T-cell (primary cell): ENCODE measurements at regions not wholly inside any gene's neighbourhood (a gene's known extent, or its start where the extent isn't known, plus 50 kb on each side); places are given as distances from the start of the nearest gene placed in this dataset.

Experiments used
- ATAC-seq, 4 experiments: fragments of 200-7000 bp in 3 of 4; fragments of 150-1000 bp in 1 of 4; cut with Tn5 transposase; replicated peaks in 1 of 4; 1 replicate in 3 of 4; 2 replicates in 1 of 4; pipeline ENCODE4 v1.10.0; 2021; ENCODE audit warnings: moderate library complexity in 3 of 4, mild to moderate bottlenecking in 2 of 4, moderate number of reproducible peaks in 1 of 4
- CTCF ChIA-PET, 2 donors: fragments of 300-600 bp; sonication (Branson Sonifier 250); formaldehyde crosslinking; loops; one replicate each; lab custom pipeline; 2022; ENCODE audit warnings: antibody characterized with exemption in 2 of 2; lab: Charles Lee
- POLR2A ChIA-PET, 2 donors: fragments of 300-600 bp; sonication (Branson Sonifier 250); formaldehyde crosslinking; loops; one replicate each; lab custom pipeline; 2022; ENCODE audit warnings: antibody characterized with exemption in 2 of 2; lab: Charles Lee
- DNase-seq, 35 experiments: peaks; one replicate each; pipeline versions ENCODE4 v3.0.0 to v3.0.0-alpha.2; 2013 to 2023
- H3K27ac ChIP-seq: one replicate; pipeline ENCODE4 v1.5.1; 2013; ENCODE audit warnings: low read length
- H3K27me3 ChIP-seq, 2 experiments: replicated peaks in 1 of 2; 1 replicate in 1 of 2; 2 replicates in 1 of 2; pipeline versions ENCODE4 v1.6.1 to v1.7.0; 2013; ENCODE audit warnings: low read length in 1 of 2, mixed read lengths in 1 of 2; ENCODE audit not compliant: control insufficient read depth in 2 of 2, insufficient read depth in 2 of 2; ENCODE audit errors: extremely low read depth in 1 of 2
- H3K36me3 ChIP-seq, 2 donors: 1 replicate in 1 of 2; 2 replicates in 1 of 2; pipeline versions ENCODE4 v1.6.1 to v1.7.0; 2013; ENCODE audit warnings: low read length in 1 of 2; ENCODE audit not compliant: control insufficient read depth in 2 of 2, insufficient read depth in 1 of 2; ENCODE audit errors: extremely low read depth in 1 of 2
- H3K4me1 ChIP-seq, 2 experiments: 1 replicate in 1 of 2; 2 replicates in 1 of 2; pipeline versions ENCODE4 v1.6.1 to v1.7.0; 2013; ENCODE audit warnings: low read length in 2 of 2, mixed read lengths in 1 of 2; ENCODE audit not compliant: insufficient read depth in 2 of 2, control insufficient read depth in 1 of 2; ENCODE audit errors: extremely low read depth in 1 of 2
- H3K4me3 ChIP-seq, 2 donors: 1 replicate in 1 of 2; 2 replicates in 1 of 2; pipeline versions ENCODE4 v1.5.1 to v1.7.0; 2013; ENCODE audit warnings: mild to moderate bottlenecking in 2 of 2, low read length in 1 of 2, moderate library complexity in 1 of 2; ENCODE audit not compliant: control insufficient read depth in 1 of 2; ENCODE audit errors: extremely low read depth in 1 of 2
- H3K9me3 ChIP-seq: 2 replicates; pipeline ENCODE4 v1.7.0; 2013
- H3K27ac Mint-ChIP-seq, 2 donors: one replicate each; pipeline ENCODE4 v1.8.0; 2020 to 2021; ENCODE audit warnings: mild to moderate bottlenecking in 2 of 2, mixed read lengths in 2 of 2
- H3K27me3 Mint-ChIP-seq, 2 donors: one replicate each; pipeline ENCODE4 v1.8.0; 2021 to 2022; ENCODE audit warnings: mixed read lengths in 2 of 2
- H3K36me3 Mint-ChIP-seq: one replicate; pipeline ENCODE4 v1.8.0; 2021; ENCODE audit warnings: mixed read lengths
- H3K4me1 Mint-ChIP-seq, 3 donors: one replicate each; pipeline ENCODE4 v1.8.0; 2020 to 2022; ENCODE audit warnings: mixed read lengths in 3 of 3, mild to moderate bottlenecking in 1 of 3
- H3K4me3 Mint-ChIP-seq, 3 donors: one replicate each; pipeline ENCODE4 v1.8.0; 2020 to 2022; ENCODE audit warnings: mild to moderate bottlenecking in 3 of 3, mixed read lengths in 3 of 3, moderate library complexity in 3 of 3
- H3K9me3 Mint-ChIP-seq, 3 donors: one replicate each; pipeline ENCODE4 v1.8.0; 2020 to 2022; ENCODE audit warnings: mixed read lengths in 3 of 3
- WGBS: methylation state at CpG from one replicate; pipeline ENCODE4 v1.1.5; 2013; ENCODE audit warnings: missing lambda C conversion rate; ENCODE audit not compliant: insufficient coverage; 5-methylcytosine and 5-hydroxymethylcytosine counted together

DNA sequence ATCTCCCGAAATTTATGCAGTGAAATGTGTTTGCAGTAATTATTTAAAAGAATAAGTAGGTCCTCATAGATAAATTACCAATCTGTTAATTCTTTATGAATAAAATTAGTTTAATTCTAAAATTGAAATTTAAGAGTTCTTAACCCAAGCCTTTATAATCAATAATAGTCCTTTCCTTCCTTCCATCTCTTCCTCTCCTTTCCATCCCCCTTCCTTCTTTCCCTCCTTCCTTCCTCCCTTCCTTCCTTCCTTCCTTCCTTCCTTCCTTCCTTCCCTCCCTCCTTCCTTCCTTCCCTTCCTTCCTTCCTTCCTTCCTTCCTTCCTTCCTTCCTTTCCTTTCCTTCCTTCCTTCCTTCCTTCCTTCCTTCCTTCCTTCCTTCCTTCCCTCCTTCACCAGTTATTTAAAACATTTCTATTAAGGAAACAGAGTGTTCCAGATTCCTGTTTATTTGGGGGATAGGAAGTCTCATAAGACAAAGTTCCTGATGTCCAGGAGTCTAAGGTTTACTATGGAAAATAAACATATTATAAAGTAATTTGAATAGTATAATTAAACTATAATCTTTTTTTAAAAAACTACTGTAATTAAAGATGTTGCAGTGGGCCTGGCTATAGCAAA lies 285.3 kb upstream of the NOX3 start:
- ChIA-PET CTCF (no interaction called here), POLR2A (no interaction called here)
- H3K27me3 Mint-ChIP-seq: peaks cover 0 to 8% of the 10 kb centered on the region in 2 donors
- Histone ChIP-seq H3K4me1 (no peaks in the 10 kb centered on the region), H3K36me3 (no peaks in the 10 kb centered on the region), H3K9me3 (no peaks in the 10 kb centered on the region), H3K4me3 (no peak overlapping the region), H3K27ac (no peak overlapping the region), H3K27me3 (peaks cover 0 to 3% of the 10 kb centered on the region in 2 experiments)
- no CpG with 5 or more reads among the region's 1 CpG for WGBS
- no peaks in the 10 kb centered on the region for H3K4me1 Mint-ChIP-seq
- H3K4me3 Mint-ChIP-seq: no peak overlapping the region
- no peaks in the 10 kb centered on the region for H3K9me3 Mint-ChIP-seq
- ATAC-seq (no peak), DNase-seq (no peak)
- H3K36me3 Mint-ChIP-seq: no peaks in the 10 kb centered on the region
- H3K27ac Mint-ChIP-seq: no peak overlapping the region

DNA sequence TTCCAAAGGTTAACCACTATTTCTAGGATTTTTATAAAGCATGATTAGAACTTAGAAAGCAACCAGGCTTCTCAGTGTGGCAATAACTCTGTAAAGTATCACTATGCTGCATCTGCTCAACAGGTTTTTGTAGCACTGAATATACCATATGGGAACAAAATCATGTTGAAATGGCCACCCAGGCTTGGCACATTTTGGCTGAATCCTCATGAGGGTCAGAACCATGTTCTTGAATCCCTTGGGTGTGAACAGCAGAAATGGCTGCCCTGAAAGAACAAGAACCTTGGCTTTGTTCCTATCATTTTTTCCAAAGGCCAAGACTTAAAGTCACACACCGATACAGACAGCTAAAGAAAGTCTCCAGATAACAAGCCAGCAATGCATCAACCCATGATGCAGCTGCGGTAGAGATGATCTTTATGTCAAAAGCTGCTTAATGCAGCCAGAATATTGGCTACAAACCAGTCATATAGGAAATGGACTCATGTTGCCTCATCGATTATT lies 283.0 kb upstream of the NOX3 start:
- no peak overlapping the region for H3K27ac Mint-ChIP-seq
- H3K36me3 Mint-ChIP-seq: no peaks in the 10 kb centered on the region
- no peaks in the 10 kb centered on the region for H3K4me1 Mint-ChIP-seq
- no peak for ATAC-seq
- Histone ChIP-seq H3K9me3 (no peaks in the 10 kb centered on the region), H3K27ac (no peak overlapping the region), H3K27me3 (no peaks in the 10 kb centered on the region), H3K36me3 (no peaks in the 10 kb centered on the region), H3K4me1 (no peaks in the 10 kb centered on the region), H3K4me3 (no peak overlapping the region)
- ChIA-PET POLR2A (interaction anchor here in 1 of 2 donors (0.6 kb wide), 2 partner anchors 21 to 338 kb away, joined by 4 to 8 read pairs; no protein-coding TSS in a partner anchor), CTCF (interaction anchor here in 1 of 2 donors (0.7 kb wide), 1 partner anchor 58 kb away, joined by 3 read pairs; no protein-coding TSS in a partner anchor)
- WGBS: 100% methylated on average over 2 of the region's 3 CpGs
- H3K27me3 Mint-ChIP-seq: peaks cover 0 to 5% of the 10 kb centered on the region in 2 donors
- H3K4me3 Mint-ChIP-seq: no peak overlapping the region
- no peaks in the 10 kb centered on the region for H3K9me3 Mint-ChIP-seq
- no peak for DNase-seq

GRCh38 chr6:155717374-155717773 lies 261.7 kb upstream of the NOX3 start:
- POLR2A ChIA-PET: interaction anchor here in 1 of 2 donors (0.7 kb wide), 1 partner anchor 21 kb away, joined by 8 read pairs; no protein-coding TSS in a partner anchor
- Mint-ChIP-seq H3K4me3 (no peak overlapping the region), H3K27me3 (peaks cover 1 to 9% of the 10 kb centered on the region in 2 donors), H3K9me3 (no peaks in the 10 kb centered on the region), H3K27ac (no peak overlapping the region), H3K36me3 (no peaks in the 10 kb centered on the region), H3K4me1 (no peaks in the 10 kb centered on the region)
- no CpG with 5 or more reads among the region's 1 CpG for WGBS
- H3K27ac ChIP-seq: no peak overlapping the region
- H3K4me1 ChIP-seq: no peaks in the 10 kb centered on the region
- H3K27me3 ChIP-seq: no peaks in the 10 kb centered on the region
- ATAC-seq (no peak), DNase-seq (no peak)
- H3K36me3 ChIP-seq: no peaks in the 10 kb centered on the region
- CTCF ChIA-PET: no interaction called here
- no peaks in the 10 kb centered on the region for H3K9me3 ChIP-seq
- no peak overlapping the region for H3K4me3 ChIP-seq

- H3K36me3 ChIP-seq: no peaks in the 10 kb centered on the region
- Mint-ChIP-seq H3K27me3 (no peaks in the 10 kb centered on the region), H3K27ac (no peak overlapping the region), H3K4me3 (no peak overlapping the region), H3K36me3 (no peaks in the 10 kb centered on the region), H3K4me1 (no peaks in the 10 kb centered on the region), H3K9me3 (no peaks in the 10 kb centered on the region)
- no peaks in the 10 kb centered on the region for H3K9me3 ChIP-seq
- no peak for ATAC-seq
- ChIA-PET CTCF (no interaction called here), POLR2A (no interaction called here)
- peaks cover 0 to 3% of the 10 kb centered on the region in 2 experiments for H3K27me3 ChIP-seq
- DNase-seq: no peak
- H3K4me1 ChIP-seq: no peaks in the 10 kb centered on the region
- no peak overlapping the region for H3K4me3 ChIP-seq
- H3K27ac ChIP-seq: no peak overlapping the region
- WGBS: no CpG with 5 or more reads among the region's 2 CpGs
These were observed 255.1 kb upstream of the NOX3 start for GRCh38 chr6:155710704-155711103.

DNA sequence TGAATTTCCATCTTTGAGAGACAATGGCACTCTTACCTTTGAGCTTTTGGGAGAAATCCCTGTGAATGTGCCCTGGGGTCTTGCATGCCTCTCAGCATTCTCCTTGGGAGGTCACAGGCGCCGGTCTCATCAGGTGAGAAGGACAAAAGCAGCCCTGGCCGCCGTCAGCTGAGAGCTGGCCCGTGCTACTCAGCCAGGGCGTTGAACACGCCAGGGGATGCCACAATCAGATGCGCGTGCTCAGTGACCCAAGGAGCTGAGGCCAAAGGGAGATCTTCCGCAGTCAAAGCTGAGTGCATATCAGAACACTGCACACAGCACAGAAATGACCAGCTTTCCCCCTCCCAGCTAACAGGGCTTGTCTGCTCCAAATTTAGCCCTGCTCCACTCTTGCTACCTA lies 253.6 kb upstream of the NOX3 start:
- no peak overlapping the region for H3K4me3 ChIP-seq
- no peaks in the 10 kb centered on the region for H3K4me1 Mint-ChIP-seq

GRCh38 chr6:155708100-155708499 lies 252.5 kb upstream of the NOX3 start:
- ChIA-PET CTCF (no interaction called here), POLR2A (no interaction called here)
- Histone ChIP-seq H3K4me1 (no peaks in the 10 kb centered on the region), H3K27me3 (peaks cover 0 to 3% of the 10 kb centered on the region in 2 experiments), H3K36me3 (no peaks in the 10 kb centered on the region), H3K4me3 (no peak overlapping the region), H3K27ac (no peak overlapping the region), H3K9me3 (no peaks in the 10 kb centered on the region)
- WGBS: 100% methylated on average over 1 of the region's 5 CpGs
- no peak for ATAC-seq
- DNase-seq: no peak
- Mint-ChIP-seq H3K4me3 (no peak overlapping the region), H3K27ac (no peak overlapping the region), H3K4me1 (no peaks in the 10 kb centered on the region), H3K27me3 (peaks cover 0 to 4% of the 10 kb centered on the region in 2 donors), H3K9me3 (no peaks in the 10 kb centered on the region), H3K36me3 (no peaks in the 10 kb centered on the region)

More for the DNA sequence above, 253.6 kb upstream of the NOX3 start:
- CTCF ChIA-PET: no interaction called here
- no peak overlapping the region for H3K27ac ChIP-seq
- no peaks in the 10 kb centered on the region for H3K9me3 ChIP-seq
- no peaks in the 10 kb centered on the region for H3K36me3 ChIP-seq
- no peak for ATAC-seq
- H3K4me1 ChIP-seq: no peaks in the 10 kb centered on the region
- H3K9me3 Mint-ChIP-seq: no peaks in the 10 kb centered on the region
- no peaks in the 10 kb centered on the region for H3K27me3 Mint-ChIP-seq
- POLR2A ChIA-PET: no interaction called here
- WGBS: 92% methylated on average over 10 of the region's 10 CpGs
- H3K36me3 Mint-ChIP-seq: no peaks in the 10 kb centered on the region
- peaks cover 0 to 3% of the 10 kb centered on the region in 2 experiments for H3K27me3 ChIP-seq
- DNase-seq: no peak
- H3K4me3 Mint-ChIP-seq: no peak overlapping the region
- no peak overlapping the region for H3K27ac Mint-ChIP-seq
